Glomerular visceral epithelial cell (primary cell): ENCODE measurements at regions not wholly inside any gene's neighbourhood (a gene's known extent, or its start where the extent isn't known, plus 50 kb on each side); places are given as distances from the start of the nearest gene placed in this dataset.
"Not testable (repeated sequence)": the region's sequence is repeated elsewhere in the genome, so short reads cannot be mapped to it uniquely, and the experiment has no call there.

Experiments used
- DNase-seq: peaks from one replicate; pipeline ENCODE4 v3.0.0-alpha.2; 2016; ENCODE audit errors: extremely low spot score

GRCh38 chr7:97234494-97234893 lies 117.0 kb downstream of the SDHAF3 start:
- not testable (repeated sequence) for DNase-seq

GRCh38 chr7:97246317-97246716 lies 128.8 kb downstream of the SDHAF3 start:
- no peak for DNase-seq

- not testable (repeated sequence) for DNase-seq
These were observed 140.7 kb downstream of the SDHAF3 start for GRCh38 chr7:97258187-97258586.

- DNase-seq = no peak
These were observed 152.2 kb downstream of the SDHAF3 start for GRCh38 chr7:97269741-97270140.

- DNase-seq = no peak
These were observed 152.8 kb downstream of the SDHAF3 start for GRCh38 chr7:97270280-97270679.

GRCh38 chr7:97271619-97272018 lies 154.1 kb downstream of the SDHAF3 start:
- no peak for DNase-seq

- DNase-seq = no peak
These were observed 154.9 kb downstream of the SDHAF3 start for GRCh38 chr7:97272237-97272975.

GRCh38 chr7:97275475-97275874 lies 158.0 kb downstream of the SDHAF3 start:
- DNase-seq = no peak

- no peak for DNase-seq
These were observed 163.5 kb downstream of the SDHAF3 start for GRCh38 chr7:97280950-97281349.

- no peak for DNase-seq
These were observed 167.8 kb downstream of the SDHAF3 start for GRCh38 chr7:97285348-97285747.

- no peak for DNase-seq
These were observed 175.5 kb downstream of the SDHAF3 start for GRCh38 chr7:97293031-97293430.

GRCh38 chr7:97298561-97298960 lies 181.1 kb downstream of the SDHAF3 start:
- no peak for DNase-seq

- no peak for DNase-seq
These were observed 188.1 kb downstream of the SDHAF3 start for GRCh38 chr7:97305589-97305988.

- DNase-seq = no peak
These were observed 190.1 kb downstream of the SDHAF3 start for GRCh38 chr7:97307521-97308108.

GRCh38 chr7:97313900-97314299 lies 196.4 kb downstream of the SDHAF3 start:
- DNase-seq = no peak

- no peak for DNase-seq
These were observed 200.1 kb downstream of the SDHAF3 start for GRCh38 chr7:97317575-97317974.

GRCh38 chr7:97329871-97330270 lies 212.4 kb downstream of the SDHAF3 start:
- DNase-seq = not testable (repeated sequence)

- no peak for DNase-seq
These were observed 220.4 kb downstream of the SDHAF3 start for GRCh38 chr7:97337849-97338248.

GRCh38 chr7:97342512-97342911 lies 225.0 kb downstream of the SDHAF3 start:
- DNase-seq = no peak

GRCh38 chr7:97346349-97346748 lies 228.9 kb downstream of the SDHAF3 start:
- DNase-seq = no peak

GRCh38 chr7:97351488-97351887 lies 234.0 kb downstream of the SDHAF3 start:
- no peak for DNase-seq

- no peak for DNase-seq
These were observed 240.0 kb downstream of the SDHAF3 start for GRCh38 chr7:97357459-97357858.

GRCh38 chr7:97372882-97373281 lies 255.4 kb downstream of the SDHAF3 start:
- DNase-seq = no peak

GRCh38 chr7:97373736-97374135 lies 256.2 kb downstream of the SDHAF3 start:
- no peak for DNase-seq
